ENCODE measurements at regions not wholly inside any gene's neighbourhood (a gene's known extent, or its start where the extent isn't known, plus 50 kb on each side); places are given as distances from the start of the nearest gene placed in this dataset.
A peak's percentile ranks its signal among the peaks of the same experiment; 100 is the strongest.
"Not testable (repeated sequence)": the region's sequence is repeated elsewhere in the genome, so short reads cannot be mapped to it uniquely, and the experiment has no call there.

DNA sequence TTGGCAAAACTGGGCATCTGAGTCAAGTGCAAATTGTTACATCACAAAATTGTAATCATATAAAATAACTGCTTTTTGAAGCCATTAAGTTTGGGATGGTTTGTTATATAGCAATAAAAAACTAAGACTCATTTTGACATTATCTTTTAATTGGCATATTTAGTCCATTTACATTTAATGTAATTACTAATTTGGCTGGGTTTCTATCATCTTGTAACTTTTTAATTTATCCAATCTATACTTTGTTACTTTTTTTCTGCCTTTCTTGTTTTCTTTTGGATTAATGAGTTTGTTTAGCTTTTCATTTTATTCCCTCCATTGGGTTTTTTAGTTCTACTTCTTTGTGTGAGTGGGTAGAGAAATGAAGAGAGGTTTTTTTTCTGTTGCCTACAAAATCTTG lies 76.3 kb downstream of the DRAM2 start:
- Mint-ChIP-seq H3K27ac (no peak overlapping the region), H3K36me3 (ENCODE audit: low read depth) (no peaks in the 10 kb centered on the region), H3K9me3 (peaks cover 5% of the 10 kb centered on the region), H3K27me3 (peaks cover 24% of the 10 kb centered on the region), H3K4me1 (no peaks in the 10 kb centered on the region), H3K4me3 (no peak overlapping the region)
- ChIA-PET CTCF (no interaction called here), POLR2A (no interaction called here)
- DNase-seq, result no peak

DNA sequence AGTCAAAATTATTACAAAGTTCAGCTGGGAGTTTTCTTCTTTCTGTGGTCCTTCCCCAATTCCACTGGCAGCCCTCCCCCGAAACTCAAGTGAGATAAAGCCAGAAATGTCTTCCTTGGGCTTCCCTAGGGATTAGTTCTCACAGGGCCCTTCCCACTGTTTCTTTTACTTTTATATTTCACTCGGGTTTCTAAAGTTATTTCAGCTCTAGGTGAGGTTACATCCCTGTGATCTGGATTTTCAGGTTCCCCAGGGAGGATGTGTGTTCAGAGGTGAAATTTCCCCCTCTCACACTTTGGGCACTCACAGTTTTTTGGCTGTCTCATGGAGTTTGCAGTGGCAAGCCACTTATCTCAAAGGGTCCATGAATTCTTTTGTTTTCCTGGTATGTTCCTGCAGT lies 77.3 kb downstream of the DRAM2 start:
- CTCF ChIA-PET, result interaction anchor here (1.0 kb wide), 1 partner anchor 32 kb away, joined by 3 read pairs; no protein-coding TSS in a partner anchor
- no peak for DNase-seq
- Mint-ChIP-seq H3K4me1 (no peaks in the 10 kb centered on the region), H3K27ac (no peak overlapping the region), H3K4me3 (no peak overlapping the region), H3K36me3 (ENCODE audit: low read depth) (no peaks in the 10 kb centered on the region), H3K9me3 (peaks cover 5% of the 10 kb centered on the region), H3K27me3 (peaks cover 22% of the 10 kb centered on the region)
- POLR2A ChIA-PET, result no interaction called here

DNA sequence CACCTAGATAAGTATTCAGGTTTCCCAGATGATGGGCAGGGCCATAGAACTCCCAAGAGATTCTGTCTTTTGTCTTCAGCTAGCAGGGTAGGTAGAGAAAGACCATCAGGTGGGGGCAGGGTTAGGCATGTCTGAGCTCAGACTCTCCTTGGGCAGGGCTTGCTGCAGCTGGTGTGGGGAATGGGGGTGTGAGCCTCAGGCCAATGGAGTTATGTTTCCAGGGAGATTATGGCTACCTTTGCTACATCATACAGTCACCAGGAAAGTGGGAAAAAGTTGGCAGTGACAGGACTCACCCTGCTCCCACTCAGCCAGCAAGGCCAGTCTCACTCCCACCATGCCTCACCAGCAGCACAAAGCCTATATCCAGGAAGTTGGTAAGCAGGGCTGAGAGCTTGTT lies 77.8 kb downstream of the DRAM2 start:
- POLR2A ChIA-PET, result no interaction called here
- DNase-seq, result no peak
- Mint-ChIP-seq H3K27ac (no peak overlapping the region), H3K4me3 (no peak overlapping the region), H3K4me1 (no peaks in the 10 kb centered on the region), H3K36me3 (ENCODE audit: low read depth) (no peaks in the 10 kb centered on the region), H3K9me3 (peaks cover 5% of the 10 kb centered on the region), H3K27me3 (peaks cover 22% of the 10 kb centered on the region)
- CTCF ChIA-PET, result interaction anchor here (0.9 kb wide), 1 partner anchor 31 kb away, joined by 3 read pairs; no protein-coding TSS in a partner anchor

DNA sequence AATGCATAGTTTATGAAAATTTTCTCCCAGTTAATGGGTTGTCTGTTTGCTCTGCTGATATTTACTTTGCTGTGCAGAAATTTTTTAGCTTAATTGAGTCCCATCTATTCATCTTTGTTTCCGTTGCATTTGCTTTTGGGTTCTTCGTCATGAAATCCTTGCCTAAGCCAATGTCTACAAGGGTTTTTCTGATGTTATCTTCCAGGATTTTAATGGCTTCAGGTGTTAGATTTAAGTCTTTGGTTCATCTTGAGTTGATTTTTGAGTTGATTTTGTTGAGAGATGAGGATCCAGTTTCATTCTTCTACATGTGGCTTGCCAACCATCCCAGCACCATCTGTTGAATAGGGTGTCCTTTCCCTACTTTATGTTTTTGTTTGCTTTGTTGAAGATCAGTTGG lies 85.2 kb downstream of the DRAM2 start:
- Mint-ChIP-seq H3K36me3 (ENCODE audit: low read depth) (no peaks in the 10 kb centered on the region), H3K27me3 (peaks cover 42% of the 10 kb centered on the region), H3K4me3 (no peak overlapping the region), H3K4me1 (no peaks in the 10 kb centered on the region), H3K9me3 (no peaks in the 10 kb centered on the region), H3K27ac (no peak overlapping the region)
- ChIA-PET POLR2A (no interaction called here), CTCF (no interaction called here)
- no peak for DNase-seq

DNA sequence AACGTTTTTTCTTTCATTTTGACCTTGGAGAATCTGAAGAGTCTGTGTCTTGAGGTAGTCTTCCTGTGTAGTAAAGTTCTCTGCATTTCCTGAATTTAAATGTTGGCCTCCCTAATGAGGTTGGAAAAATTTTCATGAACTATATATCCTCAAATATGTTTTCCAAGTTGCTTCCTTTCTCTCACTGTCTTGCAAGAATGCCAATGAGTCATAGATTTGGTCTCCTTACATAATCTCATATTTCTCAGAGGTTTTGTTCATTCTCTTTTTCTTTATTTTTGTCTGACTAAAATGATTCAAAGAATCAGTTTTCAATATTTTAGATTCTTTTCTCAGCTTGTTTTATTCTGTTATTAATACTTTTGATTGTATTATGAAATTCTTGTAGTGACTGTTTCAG lies 87.6 kb downstream of the DRAM2 start:
- ChIA-PET POLR2A (no interaction called here), CTCF (interaction anchor here (1.3 kb wide), 1 partner anchor 22 kb away, joined by 3 read pairs; no protein-coding TSS in a partner anchor)
- Mint-ChIP-seq H3K27me3 (peaks cover 58% of the 10 kb centered on the region), H3K9me3 (peaks cover 5% of the 10 kb centered on the region), H3K36me3 (ENCODE audit: low read depth) (no peaks in the 10 kb centered on the region), H3K4me3 (no peak overlapping the region), H3K4me1 (no peaks in the 10 kb centered on the region), H3K27ac (no peak overlapping the region)
- no peak for DNase-seq

DNA sequence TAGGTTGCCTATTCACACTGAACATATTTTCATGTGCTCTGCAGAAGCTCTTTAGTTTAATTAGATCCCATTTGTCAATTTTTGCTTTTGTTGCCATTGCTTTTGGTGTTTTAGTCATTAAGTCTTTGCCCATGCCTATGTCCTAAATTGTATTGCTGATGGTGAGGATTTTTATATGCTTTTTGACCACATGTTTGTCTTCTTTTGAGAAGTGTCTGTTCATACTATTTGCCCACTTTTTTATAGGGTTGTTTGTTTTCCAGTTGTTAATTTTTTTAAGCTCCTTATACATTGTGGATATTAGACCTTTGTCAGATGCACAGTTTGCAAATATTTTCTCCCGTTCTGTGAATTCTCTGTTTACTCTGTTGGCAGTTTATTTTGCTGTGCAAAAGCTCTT lies 84.5 kb upstream of the LRIF1 start:
- peaks cover 47% of the 10 kb centered on the region for H3K27me3 Mint-ChIP-seq
- H3K4me1 Mint-ChIP-seq; H3K9me3 Mint-ChIP-seq; DNase-seq; H3K4me3 Mint-ChIP-seq; POLR2A ChIA-PET; H3K36me3 Mint-ChIP-seq (ENCODE audit: low read depth); H3K27ac Mint-ChIP-seq: not testable (repeated sequence)
- CTCF ChIA-PET, result interaction anchor here (1.6 kb wide), 1 partner anchor 17 kb away, joined by 7 read pairs; no protein-coding TSS in a partner anchor

DNA sequence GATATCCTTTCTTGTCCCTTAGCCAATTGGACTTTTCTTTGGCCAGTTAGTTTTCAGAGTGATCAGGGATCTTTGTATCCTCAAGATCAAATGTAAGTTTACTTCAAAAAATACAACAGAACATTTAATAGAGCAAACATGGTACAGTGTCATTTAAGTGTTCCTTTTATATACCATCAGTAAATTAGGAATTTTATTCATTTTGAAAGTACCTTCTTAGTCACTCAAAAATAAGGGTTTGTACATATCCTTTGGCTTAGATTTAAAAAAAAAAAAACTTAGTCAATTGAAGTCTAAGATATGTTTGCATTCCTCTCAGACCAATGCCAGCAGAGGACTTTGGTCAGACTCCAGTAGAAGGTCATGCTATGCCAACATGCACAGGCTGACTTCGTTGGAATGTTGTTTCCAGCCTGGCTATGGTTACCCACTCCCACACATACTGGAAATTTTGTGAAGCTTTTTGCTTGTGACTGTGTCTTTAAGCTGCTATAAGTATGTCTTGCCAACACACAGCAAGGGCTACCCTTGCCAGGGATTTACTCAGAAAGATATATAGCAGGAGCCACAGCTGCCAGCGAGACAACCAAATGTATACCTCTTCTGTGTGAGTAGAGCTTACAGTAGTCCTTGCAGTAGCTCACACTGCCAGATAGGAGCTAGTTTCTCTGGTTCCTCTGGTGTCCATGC lies 81.5 kb upstream of the LRIF1 start:
- CTCF ChIA-PET, result interaction anchor here (0.6 to 4.0 kb wide), 2 partner anchors 15 to 99 kb away, joined by 3 to 19 read pairs; no protein-coding TSS in a partner anchor
- Mint-ChIP-seq H3K4me3 (no peak overlapping the region), H3K9me3 (peaks cover 5% of the 10 kb centered on the region), H3K27ac (no peak overlapping the region), H3K36me3 (ENCODE audit: low read depth) (no peaks in the 10 kb centered on the region), H3K27me3 (peaks cover 42% of the 10 kb centered on the region), H3K4me1 (no peaks in the 10 kb centered on the region)
- POLR2A ChIA-PET, result no interaction called here
- no peak for DNase-seq

DNA sequence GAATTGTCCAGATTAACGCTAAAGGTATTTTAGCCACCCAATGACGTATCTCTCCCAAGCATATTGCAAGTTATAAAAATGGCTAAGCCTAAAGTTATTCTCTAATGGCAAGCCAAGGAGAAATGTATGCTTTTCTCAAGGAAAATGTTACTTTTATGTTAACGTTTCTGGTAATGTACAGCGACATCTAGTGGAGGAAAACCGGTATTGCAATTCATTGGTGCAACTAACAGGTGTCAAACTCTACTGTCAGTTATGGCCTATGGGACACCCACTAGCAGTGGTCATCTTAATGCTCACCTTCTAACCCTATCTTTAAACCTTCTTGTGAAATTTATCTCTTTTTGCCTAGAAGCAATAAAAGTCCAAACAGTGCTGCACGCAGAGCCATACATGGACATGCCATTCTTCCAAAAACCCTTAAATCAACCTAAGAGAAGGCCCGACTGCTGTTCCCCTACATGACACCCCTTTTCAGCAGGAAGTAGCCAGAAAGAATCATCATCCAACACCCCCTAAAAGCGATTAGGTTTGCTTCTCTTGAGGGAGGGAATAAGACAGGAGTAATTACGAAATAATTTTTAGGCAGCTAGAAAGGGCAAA lies 68.7 kb upstream of the LRIF1 start:
- H3K9me3 Mint-ChIP-seq, result no peaks in the 10 kb centered on the region
- peaks cover 36% of the 10 kb centered on the region for H3K27me3 Mint-ChIP-seq
- ChIA-PET CTCF (no interaction called here), POLR2A (no interaction called here)
- DNase-seq, result peak; percentile 33
- no peaks in the 10 kb centered on the region for H3K4me1 Mint-ChIP-seq
- H3K4me3 Mint-ChIP-seq, result no peak overlapping the region
- no peaks in the 10 kb centered on the region for H3K36me3 Mint-ChIP-seq (ENCODE audit: low read depth)
- no peak overlapping the region for H3K27ac Mint-ChIP-seq

DNA sequence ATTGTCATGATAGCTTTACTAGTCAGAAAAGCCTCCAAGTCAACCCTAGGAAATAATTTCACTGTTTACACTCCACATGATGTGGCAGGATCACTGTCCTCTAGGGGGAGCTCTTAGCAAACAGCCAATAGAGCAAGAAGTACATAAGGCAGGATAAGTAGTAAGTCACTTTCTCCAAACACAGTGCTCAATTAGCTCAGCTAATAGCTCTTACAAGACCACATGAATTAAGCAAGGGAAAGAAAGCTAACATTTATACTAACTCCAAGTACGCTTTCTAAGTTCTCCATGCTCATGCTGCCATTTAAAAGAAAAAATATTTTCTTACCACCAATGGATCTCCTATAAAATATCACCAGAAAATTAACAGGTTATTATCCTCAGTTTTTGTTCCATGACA lies 66.9 kb upstream of the LRIF1 start:
- no peak overlapping the region for H3K27ac Mint-ChIP-seq
- POLR2A ChIA-PET, result interaction anchor here (0.6 kb wide), 1 partner anchor 109 kb away, joined by 3 read pairs; no protein-coding TSS in a partner anchor
- H3K36me3 Mint-ChIP-seq (ENCODE audit: low read depth), result no peaks in the 10 kb centered on the region
- no peak overlapping the region for H3K4me3 Mint-ChIP-seq
- peaks cover 27% of the 10 kb centered on the region for H3K27me3 Mint-ChIP-seq
- peak; percentile 63 for DNase-seq
- CTCF ChIA-PET, result interaction anchor here (0.6 to 3.4 kb wide), 44 partner anchors 9 to 735 kb away, joined by 3 to 20 read pairs (median 4); partner anchors contain the start of gene LRIF1
- H3K9me3 Mint-ChIP-seq, result no peaks in the 10 kb centered on the region
- no peaks in the 10 kb centered on the region for H3K4me1 Mint-ChIP-seq

DNA sequence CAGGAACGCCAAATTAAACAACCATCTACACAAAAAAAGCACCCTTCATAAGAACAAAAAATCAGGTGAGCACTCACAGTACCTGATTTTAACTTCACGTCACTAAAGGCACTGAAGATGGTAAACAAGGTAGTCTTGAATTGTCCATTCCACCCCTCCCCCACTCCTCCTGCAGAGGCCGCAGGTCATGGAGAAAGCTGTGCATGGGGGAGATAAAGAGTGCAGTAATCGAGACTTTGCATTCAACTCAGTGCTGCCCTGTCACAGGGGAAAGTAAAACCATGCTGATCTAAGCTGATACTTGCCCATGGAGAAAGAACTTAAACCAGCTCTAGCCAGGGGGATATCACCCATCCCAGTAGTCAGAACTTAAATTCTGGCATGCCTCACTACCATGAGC lies 61.4 kb upstream of the LRIF1 start:
- no peaks in the 10 kb centered on the region for H3K36me3 Mint-ChIP-seq (ENCODE audit: low read depth)
- ChIA-PET CTCF (no interaction called here), POLR2A (no interaction called here)
- H3K4me1 Mint-ChIP-seq, result no peaks in the 10 kb centered on the region
- H3K9me3 Mint-ChIP-seq, result peaks cover 1% of the 10 kb centered on the region
- DNase-seq, result no peak
- peaks cover 40% of the 10 kb centered on the region for H3K27me3 Mint-ChIP-seq
- no peak overlapping the region for H3K27ac Mint-ChIP-seq
- no peak overlapping the region for H3K4me3 Mint-ChIP-seq

DNA sequence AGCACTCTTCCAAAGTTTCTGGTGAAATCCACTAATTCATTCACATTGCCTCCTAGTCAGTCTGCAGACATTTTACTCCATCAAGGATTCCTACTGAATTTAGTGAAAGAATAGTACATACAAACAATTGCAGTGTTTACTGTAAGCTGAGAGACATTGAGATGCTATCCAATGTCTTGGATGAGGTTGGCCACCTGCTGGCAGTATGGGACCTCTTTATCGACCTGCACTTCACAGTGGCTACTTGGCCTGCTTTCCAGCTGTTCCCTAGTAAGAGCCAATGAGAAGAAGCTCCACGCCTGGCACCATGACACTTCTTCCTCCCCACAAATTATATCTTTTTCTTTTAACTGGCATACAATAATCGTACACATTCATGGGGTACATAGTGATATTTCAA lies 51.5 kb upstream of the LRIF1 start:
- H3K27ac Mint-ChIP-seq, result no peak overlapping the region
- peaks cover 8% of the 10 kb centered on the region for H3K9me3 Mint-ChIP-seq
- H3K4me3 Mint-ChIP-seq, result no peak overlapping the region
- no peaks in the 10 kb centered on the region for H3K4me1 Mint-ChIP-seq
- no peak for DNase-seq
- ChIA-PET POLR2A (no interaction called here), CTCF (interaction anchor here (1.1 to 2.1 kb wide), 2 partner anchors 15 to 228 kb away, joined by 3 to 9 read pairs; no protein-coding TSS in a partner anchor)
- peaks cover 34% of the 10 kb centered on the region for H3K27me3 Mint-ChIP-seq
- no peaks in the 10 kb centered on the region for H3K36me3 Mint-ChIP-seq (ENCODE audit: low read depth)
